ENCODE measurements at regions not wholly inside any gene's neighbourhood (a gene's known extent, or its start where the extent isn't known, plus 50 kb on each side); places are given as distances from the start of the nearest gene placed in this dataset.

- DNase-seq (ENCODE audit: low read depth, low spot score): no peak
These were observed 140.6 kb downstream of the IRF8 start for GRCh38 chr16:86039606-86040005.

- DNase-seq (ENCODE audit: low read depth, low spot score): no peak
These were observed 141.5 kb downstream of the IRF8 start for GRCh38 chr16:86040496-86040895.

DNA sequence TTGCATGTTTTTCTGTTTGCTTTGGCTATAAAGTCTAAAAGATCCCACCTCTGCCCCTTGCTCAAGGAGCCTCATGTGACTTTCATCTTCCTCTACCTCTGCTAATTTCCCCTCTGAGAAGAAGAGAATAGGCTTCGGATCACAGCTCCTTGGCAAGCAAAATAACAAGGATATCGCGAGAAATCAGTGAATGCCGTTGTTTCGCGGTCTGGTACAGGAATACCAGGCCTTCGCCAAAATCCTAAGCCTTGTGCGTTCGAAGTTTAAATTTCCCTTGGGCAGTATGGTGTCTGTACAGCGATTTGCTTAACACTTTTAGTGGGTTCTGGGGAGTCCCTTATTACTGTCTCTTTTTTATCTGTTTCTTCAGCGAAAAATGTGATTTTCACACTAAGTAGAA lies 142.3 kb downstream of the IRF8 start:
- no peak for DNase-seq (ENCODE audit: low read depth, low spot score)

GRCh38 chr16:86041807-86042206 lies 142.8 kb downstream of the IRF8 start:
- no peak for DNase-seq (ENCODE audit: low read depth, low spot score)

GRCh38 chr16:86042393-86042792 lies 143.4 kb downstream of the IRF8 start:
- DNase-seq (ENCODE audit: low read depth, low spot score): no peak

- DNase-seq (ENCODE audit: low read depth, low spot score): no peak
These were observed 144.2 kb downstream of the IRF8 start for GRCh38 chr16:86042996-86043725.

GRCh38 chr16:86044241-86044671 lies 145.3 kb downstream of the IRF8 start:
- DNase-seq (ENCODE audit: low read depth, low spot score): peak; percentile 48

- no peak for DNase-seq (ENCODE audit: low read depth, low spot score)
These were observed 146.1 kb downstream of the IRF8 start for GRCh38 chr16:86044881-86045590.

GRCh38 chr16:86045591-86045971 lies 146.6 kb downstream of the IRF8 start:
- no peak for DNase-seq (ENCODE audit: low read depth, low spot score)

- no peak for DNase-seq (ENCODE audit: low read depth, low spot score)
These were observed 147.1 kb downstream of the IRF8 start for GRCh38 chr16:86046026-86046425.

- no peak for DNase-seq (ENCODE audit: low read depth, low spot score)
These were observed 147.8 kb downstream of the IRF8 start for GRCh38 chr16:86046667-86047270.

GRCh38 chr16:86048221-86048620 lies 149.3 kb downstream of the IRF8 start:
- DNase-seq (ENCODE audit: low read depth, low spot score): no peak

DNA sequence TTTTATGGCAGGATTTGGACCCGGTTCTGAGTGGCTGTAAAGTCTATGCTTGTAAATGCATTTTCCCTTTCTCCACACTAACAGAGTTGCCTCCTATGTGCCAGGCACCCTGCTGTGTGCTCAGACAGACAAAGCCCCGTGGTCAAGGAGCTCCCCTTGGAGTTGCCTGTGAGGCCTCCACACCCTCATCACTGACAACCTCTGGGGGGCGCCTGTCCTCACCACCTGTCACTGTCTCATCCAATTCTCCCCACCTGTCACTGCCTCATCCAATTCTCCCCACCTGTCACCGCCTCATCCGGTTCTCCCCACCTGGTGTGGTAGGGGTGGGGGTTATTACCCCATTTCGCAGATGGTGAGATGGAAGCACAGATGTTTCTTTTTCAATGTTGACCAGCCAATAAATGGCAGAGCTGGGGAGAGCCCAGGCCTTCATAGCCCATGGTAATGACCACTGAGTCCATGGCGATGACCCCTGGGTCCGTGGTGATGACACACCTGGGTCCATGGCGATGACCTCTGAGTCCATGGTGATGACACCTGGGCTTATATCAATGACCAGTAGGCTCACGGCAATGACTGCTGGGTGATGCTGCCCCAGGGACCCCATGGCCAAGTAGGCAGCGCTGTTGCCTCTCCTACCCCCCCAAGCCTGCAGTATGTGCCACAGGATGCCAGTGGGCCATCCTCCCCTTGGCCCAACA lies 150.1 kb downstream of the IRF8 start:
- DNase-seq (ENCODE audit: low read depth, low spot score): no peak

DNA sequence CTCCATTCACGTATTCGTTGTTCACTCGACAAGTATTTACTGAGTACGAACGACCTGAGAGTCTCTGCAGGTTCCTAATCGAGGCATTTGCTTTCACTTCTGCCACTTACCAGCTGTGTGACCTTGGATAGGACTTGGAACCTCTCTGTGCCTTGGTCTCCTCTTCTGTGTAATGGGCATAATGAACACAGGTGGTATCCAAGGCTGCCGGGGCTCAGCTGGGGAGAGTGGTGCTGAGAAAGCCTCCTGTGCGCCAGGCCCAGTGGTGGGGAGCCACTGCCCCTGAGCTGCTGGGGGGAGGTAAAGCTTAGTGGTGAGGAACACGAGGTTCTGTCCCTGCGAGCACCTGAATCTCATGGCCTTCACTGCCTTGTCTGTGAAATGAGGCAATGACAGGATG lies 150.7 kb downstream of the IRF8 start:
- DNase-seq (ENCODE audit: low read depth, low spot score): no peak

GRCh38 chr16:86050111-86050510 lies 151.1 kb downstream of the IRF8 start:
- no peak for DNase-seq (ENCODE audit: low read depth, low spot score)

GRCh38 chr16:86050591-86051367 lies 151.8 kb downstream of the IRF8 start:
- DNase-seq (ENCODE audit: low read depth, low spot score): no peak

DNA sequence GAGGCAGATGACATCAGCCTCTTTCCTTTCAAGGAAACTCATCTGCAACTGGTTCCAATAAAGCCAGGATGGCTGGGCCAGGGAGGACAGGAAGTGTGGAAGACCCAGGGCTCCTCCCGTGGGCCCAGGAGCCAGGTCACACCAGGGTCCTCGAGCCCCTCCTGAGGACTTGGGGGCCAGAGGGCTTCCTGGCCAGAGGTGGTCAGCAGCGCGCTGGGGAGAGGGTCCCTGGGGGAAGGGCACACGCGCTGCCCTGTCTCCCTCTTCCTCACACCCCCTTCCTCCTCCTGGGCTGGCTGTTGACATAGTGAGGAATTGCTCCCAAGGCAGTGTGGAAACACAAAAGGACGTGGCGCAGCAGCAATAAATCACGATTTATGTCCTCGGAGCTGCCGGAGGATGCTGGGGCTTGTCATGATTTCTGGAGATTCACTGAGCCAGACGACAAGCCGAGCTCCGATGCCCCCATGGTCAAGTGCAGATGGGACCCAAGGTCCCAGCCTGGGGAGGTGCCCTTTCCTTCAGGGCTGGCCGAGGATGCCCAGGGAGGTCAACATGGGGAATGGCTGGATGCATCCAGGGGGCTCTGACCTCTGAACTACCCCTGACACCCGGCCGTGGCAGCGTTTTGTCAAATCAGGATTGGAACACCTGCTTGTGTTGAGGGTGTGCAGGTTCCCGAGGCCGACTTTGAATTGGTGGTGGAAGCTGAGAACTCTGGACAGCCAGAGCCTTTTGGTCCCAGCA lies 152.6 kb downstream of the IRF8 start:
- DNase-seq (ENCODE audit: low read depth, low spot score): no peak

DNA sequence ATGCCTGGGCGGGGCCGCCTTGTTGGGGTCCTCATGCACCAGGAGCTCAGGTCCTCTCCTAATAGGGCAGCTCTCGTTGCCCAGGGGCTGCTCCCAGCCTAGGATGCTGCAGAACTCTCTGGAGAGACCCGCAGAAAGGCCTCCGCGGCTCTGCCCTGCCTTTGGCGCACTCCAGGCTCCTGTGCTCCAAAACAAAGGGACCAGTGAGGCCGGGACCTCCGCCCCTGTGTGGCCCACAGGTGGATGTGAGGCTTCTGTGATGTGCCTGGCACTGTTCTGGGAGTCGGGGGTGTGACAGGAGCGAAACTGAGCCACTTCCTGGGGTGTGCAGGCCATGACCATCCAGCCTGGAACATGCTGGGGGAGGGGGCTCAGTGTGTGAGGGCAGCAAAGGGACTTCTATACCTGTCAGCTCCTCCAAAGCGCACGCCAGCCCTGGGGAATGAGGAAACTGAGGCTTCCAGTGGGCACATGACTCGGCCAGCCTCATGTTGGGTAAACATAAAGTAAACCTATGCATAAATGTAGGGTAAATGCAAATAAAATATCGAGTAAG lies 153.2 kb downstream of the IRF8 start:
- no peak for DNase-seq (ENCODE audit: low read depth, low spot score)

GRCh38 chr16:86052926-86053325 lies 154.0 kb downstream of the IRF8 start:
- no peak for DNase-seq (ENCODE audit: low read depth, low spot score)

Data from iPS DF 19.7 (cell line).